HL-60/S4 (cell line): ENCODE measurements at regions not wholly inside any gene's neighbourhood (a gene's known extent, or its start where the extent isn't known, plus 50 kb on each side); places are given as distances from the start of the nearest gene placed in this dataset.
"Not testable (repeated sequence)": the region's sequence is repeated elsewhere in the genome, so short reads cannot be mapped to it uniquely, and the experiment has no call there.

Source experiments
- in situ Hi-C: fragments of 300-500 bp; cut with MboI; formaldehyde crosslinking; loops from 2 replicates; pipeline ENCODE4 v1.14.3; 2022; ENCODE audit warnings: low sequenced_read_pairs

GRCh38 chr1:193417403-193417802, 231.0 kb upstream of the B3GALT2 start:
- in situ Hi-C loops: no loop called here

DNA sequence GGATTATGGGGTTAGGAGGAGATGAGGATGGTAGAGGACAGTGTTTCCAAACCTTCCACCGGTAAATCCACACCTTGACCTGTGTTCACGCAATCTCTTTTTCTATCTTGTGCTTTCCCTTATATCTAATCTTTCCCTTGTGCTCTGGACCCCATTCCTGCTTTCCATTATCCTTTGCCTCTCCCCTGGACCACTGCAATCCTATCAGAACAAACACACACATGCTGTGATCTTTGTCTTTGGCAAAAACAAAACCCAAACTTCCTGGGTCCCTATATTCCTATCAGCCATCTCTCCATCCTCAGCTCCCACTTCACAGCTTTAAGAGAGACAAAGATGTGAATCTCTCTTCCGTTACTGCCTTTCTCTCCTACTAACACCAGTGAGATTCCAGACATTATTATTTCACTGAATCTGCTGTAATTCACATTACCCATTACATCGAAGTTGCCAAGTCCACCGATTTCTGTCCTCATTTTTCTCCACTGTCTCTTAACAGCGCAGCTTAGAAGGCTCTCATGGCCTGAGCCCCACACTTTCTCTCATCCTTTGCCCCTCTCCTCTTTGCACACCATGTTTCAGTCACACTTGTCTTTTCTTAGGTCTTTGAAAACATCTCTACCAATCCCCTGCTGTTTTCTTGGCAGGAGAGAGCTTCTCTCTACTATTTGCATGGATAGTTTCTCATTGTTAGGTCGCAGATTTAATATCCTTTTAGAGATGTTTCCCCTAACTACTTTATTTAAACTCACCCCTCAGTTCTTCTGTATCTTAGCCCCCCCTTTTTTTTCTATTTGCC, 230.0 kb upstream of the B3GALT2 start:
- in situ Hi-C loops: no loop called here

DNA sequence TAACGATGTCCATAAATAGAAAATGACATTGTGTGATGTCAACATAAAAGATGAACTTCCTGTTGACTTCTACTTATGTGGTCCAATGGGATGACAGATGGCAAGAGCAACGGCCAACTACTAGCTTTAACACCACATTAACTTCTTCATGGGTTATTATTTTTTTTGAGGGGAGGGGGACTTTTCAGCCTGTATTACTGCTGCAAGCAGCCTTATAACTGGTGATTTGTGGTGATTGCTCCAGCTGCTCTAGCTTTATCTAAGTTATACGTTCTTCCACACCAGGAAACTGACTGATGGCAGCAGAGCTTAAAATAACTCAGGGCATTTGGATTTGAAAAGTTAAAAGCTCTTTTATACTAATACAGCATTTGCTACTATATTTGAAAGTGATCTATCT, 228.8 kb upstream of the B3GALT2 start:
- in situ Hi-C loops: no loop called here

- in situ Hi-C loops: no loop called here
Measured at GRCh38 chr1:193413376-193413775, 227.0 kb upstream of the B3GALT2 start.

DNA sequence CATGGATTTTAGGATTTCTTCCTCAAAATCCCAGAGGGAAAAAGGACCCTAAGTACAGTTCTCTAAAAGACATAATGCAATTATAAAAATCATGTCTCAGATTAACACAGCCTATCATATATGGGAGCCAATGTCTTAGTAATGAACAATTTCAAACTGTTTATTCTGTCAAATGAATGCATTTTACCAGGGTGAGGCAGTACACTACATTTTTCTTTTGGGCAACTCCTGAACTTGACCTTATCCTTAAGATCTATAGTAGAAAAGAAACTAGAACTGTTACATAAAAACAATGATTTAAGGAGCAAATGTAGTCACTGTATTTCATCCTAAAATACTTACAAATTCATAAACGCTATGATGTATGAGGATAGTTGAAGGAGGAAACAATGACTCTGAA, 226.3 kb upstream of the B3GALT2 start:
- in situ Hi-C loops: no loop called here

- in situ Hi-C loops: no loop called here
Measured at GRCh38 chr1:193411714-193412113, 225.3 kb upstream of the B3GALT2 start.

GRCh38 chr1:193411215-193411614, 224.8 kb upstream of the B3GALT2 start:
- in situ Hi-C loops: no loop called here

DNA sequence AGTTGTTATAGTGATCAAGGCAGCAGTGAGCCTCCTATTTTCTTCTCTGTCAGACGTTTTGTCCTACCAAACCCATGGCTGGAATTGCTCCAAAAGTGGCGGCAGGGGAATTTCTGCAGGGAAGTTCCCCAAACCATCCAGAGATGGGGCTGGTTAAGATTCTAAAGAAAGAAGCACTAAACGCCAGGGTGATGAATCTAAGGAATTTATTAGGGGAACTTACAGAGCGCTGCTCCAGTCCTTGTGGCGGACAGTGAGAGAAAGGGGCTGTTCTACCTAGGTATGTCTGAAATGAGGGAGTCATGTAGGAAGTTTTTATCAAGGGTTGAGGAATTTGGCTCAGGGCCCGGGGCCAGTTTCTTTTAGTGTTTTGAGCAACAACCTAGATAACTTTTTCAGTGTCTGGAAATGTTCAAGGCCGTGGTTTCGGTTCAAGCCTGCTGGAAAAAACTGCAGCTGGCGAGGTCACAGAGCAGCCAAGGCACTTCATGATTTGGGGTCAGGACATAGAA, 222.4 kb upstream of the B3GALT2 start:
- in situ Hi-C loops: no loop called here

DNA sequence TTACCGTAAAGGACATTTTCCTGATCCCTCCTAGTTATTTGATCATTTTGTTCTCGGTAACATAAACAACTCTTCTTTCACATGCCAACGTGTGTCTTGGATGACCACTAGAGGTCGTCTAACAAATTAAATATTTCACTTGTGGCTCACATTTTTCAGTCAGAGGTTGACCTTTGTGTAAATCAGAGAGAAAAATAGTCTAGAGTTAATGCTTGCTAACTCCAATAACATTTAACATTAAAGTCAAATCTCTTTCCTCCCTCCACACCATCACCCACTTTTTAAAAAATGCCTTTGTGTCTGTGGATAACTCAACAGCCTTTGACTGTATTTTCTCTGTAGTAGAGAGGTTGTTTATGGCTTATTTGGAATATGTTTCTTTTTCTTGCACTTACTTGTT, 220.5 kb upstream of the B3GALT2 start:
- in situ Hi-C loops: no loop called here

DNA sequence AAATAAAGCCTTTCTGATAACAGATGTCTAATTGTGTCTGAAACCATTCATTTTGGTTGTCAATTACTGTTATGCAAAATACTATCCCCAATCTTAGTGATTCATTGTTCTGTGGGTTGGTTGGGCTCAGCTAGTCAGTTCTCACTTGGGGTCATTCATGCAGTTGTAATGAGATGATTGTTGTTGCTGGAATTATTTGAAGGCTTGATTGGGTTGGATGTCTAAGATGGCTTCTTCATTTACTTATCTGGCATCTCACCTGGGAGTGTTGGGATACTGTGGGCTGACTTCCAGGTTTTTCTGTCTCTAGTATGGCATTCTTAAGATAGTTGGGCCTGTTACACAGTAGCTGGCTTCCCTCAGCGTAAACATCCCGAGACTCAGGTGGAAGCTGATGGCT, 217.8 kb upstream of the B3GALT2 start:
- in situ Hi-C loops: no loop called here

- in situ Hi-C loops: no loop called here
Measured at GRCh38 chr1:193402977-193403376, 216.6 kb upstream of the B3GALT2 start.

DNA sequence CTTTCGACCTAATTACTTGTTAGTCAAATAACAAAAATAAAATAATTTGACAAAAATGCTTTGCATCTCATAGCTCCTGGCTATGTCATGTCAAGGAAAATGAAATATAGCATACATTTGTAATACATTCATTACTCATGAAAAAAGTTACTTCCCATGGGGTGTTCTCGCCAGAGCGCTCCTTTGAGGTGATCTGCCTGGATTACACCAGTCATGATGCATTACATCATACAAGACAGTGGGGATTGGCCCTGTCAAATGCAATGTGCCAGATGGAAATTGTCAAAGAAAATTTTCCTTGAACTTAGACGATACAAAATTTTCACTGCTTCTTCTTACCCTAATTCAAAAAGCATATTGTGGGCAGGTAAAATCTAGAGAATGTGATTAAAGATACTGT, 215.6 kb upstream of the B3GALT2 start:
- in situ Hi-C loops: no loop called here

GRCh38 chr1:193394336-193394735, 207.9 kb upstream of the B3GALT2 start:
- in situ Hi-C loops: no loop called here

DNA sequence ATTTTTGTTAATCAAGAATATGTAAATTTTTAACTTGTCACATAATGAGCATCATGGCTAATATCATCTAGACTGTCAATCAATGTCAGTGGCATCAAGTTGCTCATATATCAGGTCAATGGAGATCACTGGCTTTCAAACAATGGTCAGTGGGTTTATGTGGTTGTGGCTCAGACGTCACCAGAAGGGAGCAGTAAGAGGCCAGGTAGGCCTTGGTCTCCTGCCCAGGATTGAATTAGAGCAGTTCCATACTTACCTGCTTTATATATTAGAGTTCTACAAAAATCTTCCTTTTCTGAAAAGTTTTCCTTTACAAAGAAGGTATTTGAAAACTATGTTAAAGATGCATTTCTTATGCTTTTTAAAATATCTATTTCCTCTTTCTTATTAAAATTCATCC, 206.3 kb upstream of the B3GALT2 start:
- in situ Hi-C loops: no loop called here

- in situ Hi-C loops: no loop called here
Measured at GRCh38 chr1:193388683-193389082, 202.3 kb upstream of the B3GALT2 start.

GRCh38 chr1:193388165-193388564, 201.8 kb upstream of the B3GALT2 start:
- in situ Hi-C loops: no loop called here

- in situ Hi-C loops: no loop called here
Measured at GRCh38 chr1:193387406-193387805, 201.0 kb upstream of the B3GALT2 start.

GRCh38 chr1:193378451-193378850, 192.0 kb upstream of the B3GALT2 start:
- in situ Hi-C loops: not testable (repeated sequence)

DNA sequence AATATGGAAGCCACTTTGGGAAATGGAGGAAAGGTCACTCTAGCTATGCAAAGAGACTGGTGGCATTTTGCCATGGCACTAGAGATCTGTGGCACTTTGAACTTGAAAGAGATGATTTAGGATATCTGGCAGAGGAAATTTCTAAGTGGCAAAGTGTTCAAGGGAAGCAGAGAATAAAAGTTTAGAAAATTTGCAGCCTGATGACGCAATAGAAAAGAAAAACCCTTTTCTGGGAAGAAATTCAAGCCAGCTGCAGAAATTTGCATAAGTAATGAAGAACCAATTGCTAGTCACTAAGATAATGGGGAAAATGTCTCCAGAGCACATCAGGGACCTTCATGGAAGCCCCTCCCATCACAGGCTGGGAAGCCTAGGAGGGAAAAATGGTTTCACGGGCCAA, 191.1 kb upstream of the B3GALT2 start:
- in situ Hi-C loops: no loop called here

- in situ Hi-C loops: no loop called here
Measured at GRCh38 chr1:193372553-193372952, 186.1 kb upstream of the B3GALT2 start.

DNA sequence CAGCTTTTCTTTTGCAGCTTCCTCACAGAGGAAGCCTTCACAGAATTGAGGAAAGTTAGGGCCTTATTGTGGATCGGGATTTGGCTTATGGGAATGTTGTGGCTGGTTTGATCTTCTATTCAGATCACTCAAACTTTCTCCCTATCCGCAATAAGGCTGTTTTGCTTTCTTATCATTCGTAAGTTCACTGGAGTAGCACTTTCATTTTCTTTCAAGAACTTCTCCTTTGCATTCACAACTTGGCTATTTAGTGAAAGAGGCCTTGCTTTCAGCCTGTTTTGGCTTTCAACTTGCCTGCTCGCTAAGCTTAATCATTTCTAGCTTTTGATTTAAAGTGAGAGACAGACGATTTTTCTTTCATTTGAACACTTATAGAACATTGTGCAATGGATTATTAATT, 181.9 kb upstream of the B3GALT2 start:
- in situ Hi-C loops: no loop called here

- in situ Hi-C loops: no loop called here
Measured at GRCh38 chr1:193367863-193368262, 181.4 kb upstream of the B3GALT2 start.
